ENCODE measurements at regions not wholly inside any gene's neighbourhood (a gene's known extent, or its start where the extent isn't known, plus 50 kb on each side); places are given as distances from the start of the nearest gene placed in this dataset.

DNA sequence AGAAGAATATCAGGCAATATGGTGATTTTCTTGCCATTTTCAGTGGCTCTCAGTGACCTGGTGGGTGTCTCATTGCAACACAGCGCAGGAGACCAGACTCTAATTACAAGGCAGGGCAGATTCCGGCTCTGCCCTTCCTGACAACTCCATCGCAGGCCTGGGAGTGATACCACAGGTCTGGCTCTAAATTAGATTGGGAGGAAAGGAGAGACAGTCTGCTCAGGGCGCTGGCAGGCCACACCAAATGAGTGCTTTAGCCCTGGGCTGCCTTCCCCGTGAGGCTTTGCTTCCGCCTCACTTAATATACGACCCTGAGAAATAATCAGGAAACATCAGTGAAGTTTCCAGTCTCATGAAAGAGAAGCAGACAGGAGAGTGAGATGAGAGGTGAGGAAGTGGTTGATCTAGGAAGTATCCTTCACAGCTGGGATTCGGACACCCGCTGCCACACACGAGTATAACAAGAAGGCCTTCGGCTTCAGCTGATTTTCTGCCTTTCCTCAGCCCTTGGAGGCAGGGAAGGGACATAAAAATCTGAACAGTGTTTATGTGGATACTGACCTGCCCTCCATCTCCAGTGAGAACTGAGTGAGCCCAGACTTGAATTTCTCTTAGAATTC lies 73.7 kb upstream of the PROK2 start:
- DNase-seq (ENCODE audit: insufficient read length) (no peak), FAIRE-seq (no peak)
- TF ChIP-seq POLR2AphosphoS5 (IDR thresholded peaks at IDR 0.05; ENCODE audit: low read depth, low read length) (no peak), TAF1 (IDR thresholded peaks at IDR 0.05; ENCODE audit: borderline replicate concordance, low read depth, low read length) (no peak), POLR2A (IDR thresholded peaks at IDR 0.05; ENCODE audit: low read depth, low read length) (no peak)

GRCh38 chr3:71857956-71858355 lies 73.0 kb upstream of the PROK2 start:
- FAIRE-seq (no peak), DNase-seq (ENCODE audit: insufficient read length) (no peak)
- TF ChIP-seq POLR2A (IDR thresholded peaks at IDR 0.05; ENCODE audit: low read depth, low read length): no peak
- no peak for TF ChIP-seq TAF1 (IDR thresholded peaks at IDR 0.05; ENCODE audit: borderline replicate concordance, low read depth, low read length)
- no peak for TF ChIP-seq POLR2AphosphoS5 (IDR thresholded peaks at IDR 0.05; ENCODE audit: low read depth, low read length)

DNA sequence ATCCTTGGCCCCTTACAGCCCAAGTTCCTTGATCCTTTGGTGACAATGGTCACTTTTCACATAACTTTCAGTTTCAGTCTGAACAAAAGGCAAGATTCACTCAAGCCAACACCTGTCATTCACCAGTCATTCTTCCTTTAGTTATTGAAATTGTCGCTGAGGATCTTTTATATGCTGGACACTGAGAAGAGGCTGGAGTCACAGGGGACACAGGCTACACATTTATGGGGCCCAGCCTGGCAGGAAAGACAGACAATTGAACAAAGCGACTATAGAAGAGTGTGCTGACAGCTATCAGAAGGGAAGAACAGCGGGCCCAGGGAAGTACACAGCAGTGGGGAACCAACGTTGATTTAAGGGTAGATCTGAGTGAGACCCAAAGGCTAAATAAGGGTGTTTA lies 69.8 kb upstream of the PROK2 start:
- TF ChIP-seq POLR2A (IDR thresholded peaks at IDR 0.05; ENCODE audit: low read depth, low read length) (no peak), POLR2AphosphoS5 (IDR thresholded peaks at IDR 0.05; ENCODE audit: low read depth, low read length) (no peak), TAF1 (IDR thresholded peaks at IDR 0.05; ENCODE audit: borderline replicate concordance, low read depth, low read length) (no peak)
- FAIRE-seq: peak; percentile 50
- DNase-seq (ENCODE audit: insufficient read length): no peak

DNA sequence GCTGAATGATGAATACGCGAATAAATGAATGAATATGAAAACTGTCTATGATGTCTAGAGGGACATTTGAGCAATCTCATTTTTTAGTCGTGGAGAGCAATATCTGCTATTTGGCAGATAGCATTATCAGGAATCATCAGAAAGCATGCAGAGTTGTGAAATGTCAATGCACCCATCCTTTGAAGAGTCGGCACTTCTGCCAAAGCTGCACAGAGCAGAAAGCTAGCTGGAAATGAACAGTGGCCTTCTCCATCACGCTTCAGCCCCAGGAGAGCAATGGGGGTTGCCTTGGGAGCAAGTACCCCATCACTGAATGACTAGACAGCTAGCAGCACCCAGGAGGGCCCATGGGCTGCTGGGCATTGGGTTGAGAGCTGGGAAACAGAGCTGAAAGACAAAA lies 69.1 kb upstream of the PROK2 start:
- DNase-seq (ENCODE audit: insufficient read length) (no peak), FAIRE-seq (no peak)
- TF ChIP-seq TAF1 (IDR thresholded peaks at IDR 0.05; ENCODE audit: borderline replicate concordance, low read depth, low read length) (no peak), POLR2A (IDR thresholded peaks at IDR 0.05; ENCODE audit: low read depth, low read length) (no peak), POLR2AphosphoS5 (IDR thresholded peaks at IDR 0.05; ENCODE audit: low read depth, low read length) (no peak)

DNA sequence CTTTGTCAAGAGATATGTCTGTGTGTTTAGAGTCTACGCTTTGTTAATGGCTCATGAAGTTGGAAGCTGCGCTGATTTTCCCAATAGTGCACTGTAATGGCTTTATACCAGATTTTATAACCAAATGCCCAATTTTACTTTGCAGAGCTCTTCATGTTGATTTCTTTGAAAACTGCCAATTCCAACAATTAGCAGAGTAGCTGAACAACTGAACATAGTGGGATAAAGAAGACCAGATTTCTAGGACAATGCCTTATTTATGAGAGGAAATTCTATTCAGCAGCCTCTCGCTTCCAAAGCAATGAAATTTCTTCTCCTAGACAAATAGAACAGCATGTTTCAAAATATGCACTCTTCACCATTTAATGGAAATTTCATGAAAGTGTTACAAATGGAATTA lies 66.9 kb upstream of the PROK2 start:
- FAIRE-seq: no peak
- TF ChIP-seq TAF1 (IDR thresholded peaks at IDR 0.05; ENCODE audit: borderline replicate concordance, low read depth, low read length): no peak
- TF ChIP-seq POLR2AphosphoS5 (IDR thresholded peaks at IDR 0.05; ENCODE audit: low read depth, low read length): no peak
- no peak for TF ChIP-seq POLR2A (IDR thresholded peaks at IDR 0.05; ENCODE audit: low read depth, low read length)

GRCh38 chr3:71850654-71851053 lies 65.7 kb upstream of the PROK2 start:
- TF ChIP-seq POLR2A (IDR thresholded peaks at IDR 0.05; ENCODE audit: low read depth, low read length) (no peak), TAF1 (IDR thresholded peaks at IDR 0.05; ENCODE audit: borderline replicate concordance, low read depth, low read length) (no peak), POLR2AphosphoS5 (IDR thresholded peaks at IDR 0.05; ENCODE audit: low read depth, low read length) (no peak)
- DNase-seq (ENCODE audit: insufficient read length): no peak
- FAIRE-seq: no peak

More for the DNA sequence above, 66.9 kb upstream of the PROK2 start:
- no peak for DNase-seq (ENCODE audit: insufficient read length)

DNA sequence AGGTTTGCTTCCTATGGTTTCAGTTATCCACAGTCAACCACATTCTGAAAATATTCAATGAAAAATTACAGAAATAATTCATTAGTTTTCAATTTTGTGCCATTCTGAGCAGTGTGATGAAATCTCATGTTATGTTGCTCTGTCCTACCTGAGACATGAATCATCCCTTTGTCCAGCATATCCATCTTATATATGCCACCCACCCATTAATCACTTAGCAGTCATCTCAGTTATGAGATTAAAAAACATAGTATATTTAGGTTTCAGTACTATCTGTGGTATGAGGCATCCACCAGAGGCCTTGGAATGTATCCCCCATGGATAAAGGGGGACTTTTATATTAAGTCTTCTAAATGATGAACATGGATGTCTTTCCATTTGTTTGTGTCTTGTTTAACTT lies 64.7 kb upstream of the PROK2 start:
- no peak for FAIRE-seq

GRCh38 chr3:71847794-71848193 lies 62.8 kb upstream of the PROK2 start:
- TF ChIP-seq TAF1 (IDR thresholded peaks at IDR 0.05; ENCODE audit: borderline replicate concordance, low read depth, low read length): no peak
- no peak for TF ChIP-seq POLR2AphosphoS5 (IDR thresholded peaks at IDR 0.05; ENCODE audit: low read depth, low read length)
- no peak for TF ChIP-seq POLR2A (IDR thresholded peaks at IDR 0.05; ENCODE audit: low read depth, low read length)
- DNase-seq (ENCODE audit: insufficient read length): no peak
- no peak for FAIRE-seq

More for the DNA sequence above, 64.7 kb upstream of the PROK2 start:
- DNase-seq (ENCODE audit: insufficient read length): no peak
- TF ChIP-seq TAF1 (IDR thresholded peaks at IDR 0.05; ENCODE audit: borderline replicate concordance, low read depth, low read length) (no peak), POLR2AphosphoS5 (IDR thresholded peaks at IDR 0.05; ENCODE audit: low read depth, low read length) (no peak), POLR2A (IDR thresholded peaks at IDR 0.05; ENCODE audit: low read depth, low read length) (no peak)

- DNase-seq (ENCODE audit: insufficient read length) (no peak), FAIRE-seq (no peak)
- TF ChIP-seq TAF1 (IDR thresholded peaks at IDR 0.05; ENCODE audit: borderline replicate concordance, low read depth, low read length): no peak
- no peak for TF ChIP-seq POLR2A (IDR thresholded peaks at IDR 0.05; ENCODE audit: low read depth, low read length)
- TF ChIP-seq POLR2AphosphoS5 (IDR thresholded peaks at IDR 0.05; ENCODE audit: low read depth, low read length): no peak
These were observed 61.2 kb upstream of the PROK2 start for GRCh38 chr3:71846185-71846584.

DNA sequence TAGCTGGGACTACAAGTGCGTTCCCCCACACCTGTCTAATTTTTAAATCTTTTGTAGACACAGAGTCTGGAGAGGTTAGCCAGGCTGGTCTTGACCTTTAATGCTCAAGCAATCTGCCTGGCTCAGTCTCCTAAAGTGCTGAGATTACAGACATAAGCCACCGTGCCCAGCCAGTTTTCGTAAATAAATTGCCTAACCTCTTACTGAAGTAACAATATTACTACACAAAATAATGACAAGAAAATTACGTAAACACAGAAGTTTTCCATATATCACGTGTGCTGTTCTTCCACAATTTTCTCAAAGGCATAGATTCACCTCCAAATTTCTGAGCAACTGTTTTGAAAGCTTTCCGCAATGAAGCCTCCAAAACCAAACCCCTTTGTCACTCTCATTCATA lies 58.1 kb upstream of the PROK2 start:
- TF ChIP-seq POLR2AphosphoS5 (IDR thresholded peaks at IDR 0.05; ENCODE audit: low read depth, low read length) (no peak), POLR2A (IDR thresholded peaks at IDR 0.05; ENCODE audit: low read depth, low read length) (no peak), TAF1 (IDR thresholded peaks at IDR 0.05; ENCODE audit: borderline replicate concordance, low read depth, low read length) (no peak)
- FAIRE-seq (no peak), DNase-seq (ENCODE audit: insufficient read length) (no peak)

GRCh38 chr3:71838406-71838805 lies 53.5 kb upstream of the PROK2 start:
- no peak for TF ChIP-seq POLR2A (IDR thresholded peaks at IDR 0.05; ENCODE audit: low read depth, low read length)
- no peak for TF ChIP-seq POLR2AphosphoS5 (IDR thresholded peaks at IDR 0.05; ENCODE audit: low read depth, low read length)
- no peak for TF ChIP-seq TAF1 (IDR thresholded peaks at IDR 0.05; ENCODE audit: borderline replicate concordance, low read depth, low read length)
- DNase-seq (ENCODE audit: insufficient read length) (no peak), FAIRE-seq (no peak)
